Motor neuron (in vitro differentiated cells): ENCODE measurements at regions not wholly inside any gene's neighbourhood (a gene's known extent, or its start where the extent isn't known, plus 50 kb on each side); places are given as distances from the start of the nearest gene placed in this dataset.
"Not testable (repeated sequence)": the region's sequence is repeated elsewhere in the genome, so short reads cannot be mapped to it uniquely, and the experiment has no call there.

ENCODE experiments used
- ATAC-seq, 8 experiments: fragments of 200-7000 bp; cut with Tn5 transposase; replicated peaks in 6 of 8; 2 replicates each; pipeline ENCODE4 v1.8.0; 2021; ENCODE audit warnings: mild to moderate bottlenecking in 8 of 8, moderate library complexity in 8 of 8
- H3K27ac ChIP-seq, 2 donors: fragments of 250-450 bp; sonication (Bioruptor Pico); 2 replicates each; pipeline ENCODE4 v1.9.0; 2021; ENCODE audit warnings: antibody characterized with exemption in 2 of 2, mild to moderate bottlenecking in 2 of 2, moderate library complexity in 1 of 2
- H3K4me1 ChIP-seq, 2 donors: fragments of 250-450 bp; sonication (Bioruptor Pico); replicated peaks in 1 of 2; 2 replicates each; pipeline ENCODE4 v1.6.1; 2021; ENCODE audit warnings: antibody characterized with exemption in 2 of 2, mild to moderate bottlenecking in 2 of 2, moderate library complexity in 1 of 2
- H3K4me3 ChIP-seq, 5 donors: fragments of 250-450 bp; sonication (Bioruptor Pico); 2 replicates each; pipeline ENCODE4 v1.9.0; 2021; ENCODE audit warnings: antibody characterized with exemption in 5 of 5, mild to moderate bottlenecking in 5 of 5, moderate library complexity in 4 of 5
- WGBS, 10 experiments: fragments of 450-650 bp; shearing (Covaris generic); methylation state at CpG; one replicate each; pipeline ENCODE4 v1.0.0; 2022; 5-methylcytosine and 5-hydroxymethylcytosine counted together
- in situ Hi-C, 9 experiments: fragments of 400-800 bp; cut with MboI; loops; one replicate each; pipeline ENCODE4 v1.15.0; 2021; ENCODE audit warnings: low sequenced_read_pairs in 9 of 9, low pct_unique_long_range_greater_than_20kb in 2 of 9; ENCODE audit not compliant: unreplicated experiment in 9 of 9

DNA sequence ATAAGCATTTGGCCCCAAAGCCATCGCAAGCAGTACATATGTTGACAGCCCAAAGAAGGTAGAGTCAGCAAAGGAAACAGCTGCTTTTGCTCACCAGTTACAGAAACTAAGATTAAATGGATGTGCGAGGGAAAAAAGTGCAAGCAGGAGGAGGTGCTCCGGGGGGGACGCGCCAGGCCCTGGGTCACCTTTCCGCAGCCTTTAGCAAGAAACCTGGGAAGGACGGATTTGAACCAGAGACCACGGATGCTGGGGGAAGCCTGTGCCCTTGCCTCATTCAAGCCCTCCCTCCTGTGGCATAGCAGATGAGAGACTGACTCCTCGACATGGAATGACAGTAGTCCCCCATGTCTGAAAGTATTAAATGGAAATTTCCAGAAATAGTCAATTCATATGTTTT is 405.6 kb upstream of the PRKCQ start:
- Histone ChIP-seq H3K4me1 (peaks cover 7 to 18% of the 10 kb centered on the region in 2 donors), H3K27ac (no peak overlapping the region), H3K4me3 (no peak overlapping the region)
- 6 to 100% (median 91%) methylated on average over 2 to 7 of the region's 9 CpGs; no CpG with 5 or more reads in 5 of the 10 experiments for WGBS, 10 experiments
- ATAC-seq: no peak
- in situ Hi-C loops: no loop called here

DNA sequence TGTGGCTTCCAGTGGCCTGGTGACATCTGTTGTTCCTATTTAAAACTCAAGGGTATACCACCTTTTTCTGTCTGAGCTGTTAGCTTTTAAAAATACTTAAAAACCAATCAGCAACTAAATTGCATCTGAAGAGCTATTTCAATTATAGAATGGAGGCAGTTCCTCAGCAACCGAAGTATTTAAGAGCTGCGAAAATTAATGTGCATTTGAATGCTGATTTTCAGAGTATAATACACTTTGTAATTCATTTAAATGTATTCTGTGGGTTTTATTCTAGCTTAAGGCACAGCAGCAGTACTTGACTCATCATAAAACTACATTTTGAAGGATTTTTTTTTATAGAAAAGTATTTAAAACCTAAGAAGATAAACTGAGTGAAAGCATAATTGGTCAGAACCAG is 404.9 kb upstream of the PRKCQ start:
- no peak overlapping the region for H3K4me3 ChIP-seq
- H3K27ac ChIP-seq: no peak overlapping the region
- ATAC-seq: peak in 1 of 8 experiments; percentile 35
- H3K4me1 ChIP-seq: peaks cover 9 to 18% of the 10 kb centered on the region in 2 donors
- 0 to 100% (median 57%) methylated on average over 1 to 2 of the region's 2 CpGs for WGBS, 10 experiments
- in situ Hi-C loops: no loop called here

DNA sequence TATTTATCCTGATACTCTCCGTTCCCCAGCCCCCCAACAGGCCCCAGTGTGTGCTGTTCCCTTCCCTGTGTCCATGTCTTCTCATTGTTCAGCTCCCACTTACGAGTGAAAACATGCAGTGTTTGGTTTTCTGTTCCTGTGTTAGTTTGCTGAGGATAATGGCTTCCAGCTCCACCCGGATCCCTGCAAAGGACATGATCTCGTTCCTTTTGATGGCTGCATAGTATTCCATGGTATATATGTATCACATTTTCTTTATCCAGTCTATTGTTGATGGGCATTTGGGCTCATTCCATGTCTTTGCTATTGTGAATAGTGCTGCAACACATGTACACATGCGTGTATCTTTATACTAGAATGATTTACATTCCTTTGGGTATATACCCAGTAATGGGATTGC is 403.9 kb upstream of the PRKCQ start:
- 33 to 100% (median 58%) methylated on average over 1 to 5 of the region's 5 CpGs; no CpG with 5 or more reads in 1 of the 10 experiments for WGBS, 10 experiments
- H3K27ac ChIP-seq, ATAC-seq, in situ Hi-C loops, H3K4me3 ChIP-seq: not testable (repeated sequence)
- peaks cover 9 to 26% of the 10 kb centered on the region in 2 donors for H3K4me1 ChIP-seq

DNA sequence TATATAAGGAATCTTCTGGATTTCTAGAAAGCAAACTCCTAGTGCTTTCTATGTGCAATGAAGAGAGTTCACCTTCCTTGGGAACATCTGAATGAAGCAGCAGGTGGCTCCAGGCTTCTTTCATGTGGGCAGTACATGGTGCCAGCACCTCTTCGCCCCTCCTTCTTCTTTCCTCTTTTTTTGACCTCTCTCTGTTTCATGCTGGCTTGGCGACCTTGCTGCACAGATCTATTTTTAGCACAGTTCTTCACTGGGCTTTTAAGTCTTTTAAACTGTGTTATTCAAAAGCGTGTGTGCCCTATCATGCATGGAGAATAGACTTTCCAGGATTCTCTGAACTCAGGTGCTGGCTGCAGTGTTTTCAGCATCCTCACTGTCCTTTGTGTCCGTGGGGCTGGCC is 400.3 kb upstream of the PRKCQ start:
- no peak overlapping the region for H3K4me3 ChIP-seq
- peak in 4 of 8 experiments; percentile 21 to 45 (median 38) for ATAC-seq
- 0 to 100% (median 43%) methylated on average over 1 to 3 of the region's 4 CpGs; no CpG with 5 or more reads in 2 of the 10 experiments for WGBS, 10 experiments
- peaks cover 7 to 17% of the 10 kb centered on the region in 2 donors for H3K4me1 ChIP-seq
- in situ Hi-C loops: no loop called here
- H3K27ac ChIP-seq: no peak overlapping the region

DNA sequence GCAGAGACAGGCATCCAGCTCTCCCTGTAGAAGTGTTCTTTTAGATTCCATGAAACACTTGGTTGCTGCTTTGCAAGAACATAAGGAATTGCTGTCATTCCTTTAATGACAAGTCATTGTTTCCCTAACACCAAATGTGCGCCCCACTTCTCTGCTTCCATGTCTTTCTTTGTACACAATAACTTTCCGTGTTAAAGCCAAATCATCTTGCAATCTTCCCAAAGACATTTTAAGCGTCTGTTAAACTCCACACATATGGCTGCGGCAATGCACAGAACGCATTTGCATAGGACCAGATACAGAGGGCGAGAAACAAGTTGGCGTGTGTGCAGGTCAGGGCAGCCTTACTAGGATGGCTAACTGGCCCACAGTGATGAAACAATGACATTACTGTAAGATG is 399.3 kb upstream of the PRKCQ start:
- Histone ChIP-seq H3K4me1 (peaks cover 7 to 12% of the 10 kb centered on the region in 2 donors), H3K4me3 (no peak overlapping the region), H3K27ac (no peak overlapping the region)
- 0 to 98% (median 77%) methylated on average over 2 to 7 of the region's 7 CpGs; no CpG with 5 or more reads in 1 of the 10 experiments for WGBS, 10 experiments
- in situ Hi-C loops: no loop called here
- ATAC-seq: no peak

DNA sequence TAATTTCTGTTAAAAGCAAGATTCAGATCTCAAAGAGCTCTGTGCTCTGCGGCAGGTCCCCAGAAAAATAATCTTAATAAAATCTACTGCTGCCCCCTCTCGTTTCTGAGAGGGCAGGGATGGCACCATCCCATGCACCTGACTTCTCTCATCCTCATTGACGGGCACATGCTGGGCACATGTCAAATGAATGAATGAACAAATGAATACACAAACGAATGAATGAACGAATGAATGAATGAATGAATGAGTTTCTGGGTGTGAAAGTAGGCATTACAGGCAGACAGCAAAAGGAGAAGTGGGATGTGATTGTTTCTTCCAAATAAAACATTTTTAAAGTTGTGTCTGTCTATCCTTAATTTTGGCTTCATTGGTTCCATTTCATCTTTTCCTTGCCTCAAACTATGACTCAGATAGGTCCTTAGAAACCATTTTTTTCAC is 398.1 kb upstream of the PRKCQ start:
- Histone ChIP-seq H3K4me1 (peaks cover 8 to 12% of the 10 kb centered on the region in 2 donors), H3K27ac (no peak overlapping the region), H3K4me3 (no peak overlapping the region)
- no peak for ATAC-seq
- in situ Hi-C loops: no loop called here
- 0 to 100% (median 53%) methylated on average over 1 to 4 of the region's 5 CpGs; no CpG with 5 or more reads in 2 of the 10 experiments for WGBS, 10 experiments

DNA sequence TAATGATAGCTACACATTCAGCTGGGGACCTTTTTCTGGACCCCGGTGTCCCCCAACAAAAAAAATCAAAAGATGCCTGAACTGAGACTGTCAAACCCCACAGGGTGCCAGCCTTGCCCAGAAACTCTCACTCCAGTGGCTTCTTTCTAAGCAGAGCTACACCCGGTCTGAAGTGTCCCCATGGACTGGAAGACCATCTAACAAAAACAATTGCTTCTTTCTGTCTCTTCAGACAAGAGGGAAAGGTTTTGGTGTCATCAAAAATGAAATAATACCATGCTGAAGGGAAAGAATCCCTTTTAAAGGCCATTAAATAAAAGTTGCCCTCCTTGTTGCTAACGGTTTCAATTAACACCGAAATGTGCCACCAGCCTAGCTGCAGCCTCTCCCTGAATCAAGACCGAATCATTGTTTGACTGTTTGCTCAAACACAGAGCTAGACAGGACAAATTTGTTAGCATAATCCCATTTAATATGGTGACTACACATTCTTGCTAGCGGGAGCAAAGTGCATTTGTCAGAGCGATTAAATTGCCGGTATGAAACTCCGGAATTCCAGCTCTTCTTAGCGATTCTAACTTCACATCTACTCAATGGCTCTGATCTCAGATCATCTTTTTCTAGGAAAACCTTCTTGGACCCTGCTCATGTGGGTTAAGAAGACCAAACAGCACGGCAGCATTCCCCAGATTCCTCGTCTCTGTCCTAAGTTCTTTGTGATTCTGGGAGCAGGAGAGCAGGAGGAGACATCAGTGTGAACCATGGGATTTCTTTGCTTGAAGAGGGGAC is 397.5 kb upstream of the PRKCQ start:
- 33 to 86% (median 54%) methylated on average over 3 to 12 of the region's 12 CpGs; no CpG with 5 or more reads in 2 of the 10 experiments for WGBS, 10 experiments
- Histone ChIP-seq H3K4me3 (no peak overlapping the region), H3K4me1 (peaks cover 14 to 15% of the 10 kb centered on the region in 2 donors), H3K27ac (no peak overlapping the region)
- in situ Hi-C loops: no loop called here
- ATAC-seq: peak in 4 of 8 experiments; percentile 39 to 94 (median 76)

DNA sequence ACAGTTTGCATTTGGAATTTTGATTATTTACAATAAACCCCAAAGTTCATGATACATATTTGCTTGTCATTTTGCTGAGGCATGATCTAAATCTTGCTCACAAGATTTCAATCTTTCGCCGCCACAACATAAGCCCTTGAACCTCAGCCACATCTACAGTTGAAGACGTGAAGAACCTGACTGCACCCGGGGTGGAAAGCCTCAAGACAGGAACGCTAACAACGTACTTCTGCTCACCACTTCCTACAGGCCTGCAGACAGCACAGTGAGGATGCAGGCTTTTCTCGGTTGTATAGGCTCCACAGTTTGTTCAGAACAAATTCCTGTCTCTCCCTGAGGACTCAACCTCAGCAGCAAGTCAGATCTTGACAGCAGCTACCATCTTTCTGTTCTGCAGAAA is 393.8 kb upstream of the PRKCQ start:
- no peak for ATAC-seq
- Histone ChIP-seq H3K27ac (no peak overlapping the region), H3K4me1 (peaks cover 35 to 36% of the 10 kb centered on the region in 2 donors), H3K4me3 (no peak overlapping the region)
- 0 to 100% (median 80%) methylated on average over 1 to 7 of the region's 7 CpGs; no CpG with 5 or more reads in 3 of the 10 experiments for WGBS, 10 experiments
- in situ Hi-C loops: no loop called here

DNA sequence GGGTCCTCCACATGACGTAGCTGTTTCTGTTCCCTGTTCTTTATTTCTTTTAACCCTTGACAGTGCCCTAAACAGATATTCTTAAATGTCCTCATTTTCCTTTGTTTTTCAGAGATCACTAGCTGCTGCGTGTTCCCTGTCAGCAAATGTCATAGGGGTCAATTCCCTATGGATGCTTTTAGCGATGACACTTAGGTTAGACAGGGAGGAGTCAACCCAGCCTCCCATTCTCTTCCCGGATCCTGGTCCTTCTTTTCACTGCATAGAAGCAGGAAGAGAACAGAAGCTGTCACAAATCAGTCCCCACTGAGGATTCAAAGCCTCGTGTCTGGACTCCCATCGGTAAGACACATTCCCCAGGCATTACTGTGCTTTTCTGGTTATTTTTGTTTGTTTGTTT is 392.1 kb upstream of the PRKCQ start:
- Histone ChIP-seq H3K4me1 (peaks cover 33% of the 10 kb centered on the region in 2 donors), H3K27ac (peak overlapping the region; percentile 52 to 71), H3K4me3 (no peak overlapping the region)
- in situ Hi-C loops: no loop called here
- WGBS, 10 experiments: 0 to 65% (median 37%) methylated on average over 2 to 6 of the region's 6 CpGs
- ATAC-seq: peak in 4 of 8 experiments; percentile 69 to 86 (median 79)

DNA sequence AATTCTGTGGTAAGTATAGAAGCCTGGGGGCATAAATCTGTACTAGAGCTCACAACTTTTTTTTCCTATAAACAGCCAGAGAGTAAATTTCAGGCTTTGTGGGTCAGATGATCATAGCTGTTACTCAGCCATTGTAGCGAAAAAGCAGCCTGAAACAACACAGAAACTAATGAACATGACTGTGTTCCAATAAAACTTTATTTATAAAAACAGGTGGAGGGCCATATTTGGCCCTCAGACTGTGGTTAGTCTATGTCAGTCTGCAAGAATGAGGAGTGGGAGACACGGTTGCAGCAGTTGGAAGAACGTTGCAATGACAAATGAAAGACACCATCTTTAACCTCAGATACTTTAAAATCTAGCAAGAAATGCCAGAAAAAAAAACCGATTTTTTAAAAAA is 389.6 kb upstream of the PRKCQ start:
- WGBS, 10 experiments: 3 to 93% (median 53%) methylated on average over 1 to 4 of the region's 4 CpGs; no CpG with 5 or more reads in 1 of the 10 experiments
- H3K4me3 ChIP-seq: no peak overlapping the region
- in situ Hi-C loops: no loop called here
- H3K4me1 ChIP-seq: peaks cover 31 to 33% of the 10 kb centered on the region in 2 donors
- H3K27ac ChIP-seq: no peak overlapping the region
- no peak for ATAC-seq

DNA sequence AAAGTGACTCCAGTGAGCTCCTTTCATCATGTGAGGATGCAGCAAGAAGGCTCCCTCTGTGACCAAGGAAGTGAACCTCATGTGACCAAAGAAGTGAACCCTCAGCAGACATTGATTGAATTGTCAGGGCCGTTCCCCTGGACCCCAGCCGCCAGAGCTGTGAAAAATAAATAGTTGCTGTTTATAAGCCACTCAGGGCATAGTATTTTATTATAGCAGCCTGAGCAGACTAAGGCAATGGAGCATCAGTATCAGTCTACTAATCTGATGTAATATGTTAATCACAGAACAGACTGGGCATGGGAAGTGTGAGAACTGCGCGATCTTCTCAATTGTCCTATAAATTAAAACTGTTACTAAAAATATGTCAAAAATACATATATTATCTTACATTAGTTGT is 384.5 kb upstream of the PRKCQ start:
- WGBS, 10 experiments: 25 to 100% (median 87%) methylated on average over 1 to 4 of the region's 4 CpGs; no CpG with 5 or more reads in 1 of the 10 experiments
- H3K27ac ChIP-seq: no peak overlapping the region
- peak in 5 of 8 experiments; percentile 77 to 95 (median 85) for ATAC-seq

DNA sequence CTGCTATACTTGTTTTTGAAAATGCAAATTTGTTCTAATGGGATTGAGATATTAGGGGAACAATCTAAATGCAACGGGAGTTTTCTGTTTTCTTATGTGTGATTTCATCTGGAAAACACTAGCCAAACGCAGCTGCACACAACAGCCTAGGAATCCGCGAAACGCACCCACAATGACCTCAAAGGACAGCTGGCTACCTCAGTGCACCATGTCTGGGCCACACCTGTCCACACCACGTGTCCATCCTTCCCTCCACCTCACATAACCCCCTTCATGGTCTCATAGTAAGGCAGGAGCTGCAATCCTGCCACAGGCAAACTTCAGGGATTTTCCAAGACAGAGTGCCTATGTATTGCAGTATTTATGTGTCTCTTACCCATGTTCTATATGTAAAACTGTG is 382.5 kb upstream of the PRKCQ start:
- 0 to 92% (median 66%) methylated on average over 1 to 5 of the region's 6 CpGs; no CpG with 5 or more reads in 3 of the 10 experiments for WGBS, 10 experiments
- Histone ChIP-seq H3K4me3 (no peak overlapping the region), H3K4me1 (peaks cover 0 to 6% of the 10 kb centered on the region in 2 donors), H3K27ac (no peak overlapping the region)
- in situ Hi-C loops: no loop called here
- no peak for ATAC-seq

More for the DNA sequence above, 384.5 kb upstream of the PRKCQ start:
- in situ Hi-C loops: no loop called here
- Histone ChIP-seq H3K4me1 (peaks cover 0 to 6% of the 10 kb centered on the region in 2 donors), H3K4me3 (no peak overlapping the region)

DNA sequence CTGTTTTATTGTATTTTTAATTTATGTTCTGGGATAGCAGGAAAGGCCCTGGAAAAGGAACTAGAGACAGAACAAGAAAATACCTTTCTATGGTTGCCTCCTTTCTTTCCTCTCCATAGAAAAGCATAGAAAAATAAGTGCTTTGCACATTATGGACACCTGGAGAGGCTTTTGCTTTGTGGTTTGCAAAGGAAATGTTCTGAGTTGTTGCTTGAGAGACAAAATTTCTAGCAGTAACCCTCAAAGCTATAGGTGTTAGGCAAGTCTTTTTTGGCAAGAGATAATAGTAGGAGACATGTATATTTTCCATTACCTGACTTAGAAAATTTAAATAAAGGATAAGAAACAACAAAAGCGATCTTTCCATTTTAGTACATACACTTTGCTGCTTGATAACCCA is 378.6 kb upstream of the PRKCQ start:
- no peak for ATAC-seq

More for the DNA sequence above, 378.6 kb upstream of the PRKCQ start:
- H3K27ac ChIP-seq: no peak overlapping the region
- peaks cover 0 to 4% of the 10 kb centered on the region in 2 donors for H3K4me1 ChIP-seq
- H3K4me3 ChIP-seq: no peak overlapping the region
- in situ Hi-C loops: no loop called here
- 18 to 100% (median 80%) methylated on average over 1 of the region's 1 CpG; no CpG with 5 or more reads in 3 of the 10 experiments for WGBS, 10 experiments
